ENCODE measurements at regions not wholly inside any gene's neighbourhood (a gene's known extent, or its start where the extent isn't known, plus 50 kb on each side); places are given as distances from the start of the nearest gene placed in this dataset.
A peak's percentile ranks its signal among the peaks of the same experiment; 100 is the strongest.
"Not testable (repeated sequence)": the region's sequence is repeated elsewhere in the genome, so short reads cannot be mapped to it uniquely, and the experiment has no call there.

- H3K4me3 ChIP-seq (ENCODE audit: severe bottlenecking) = no peak overlapping the region
- no peak for DNase-seq (ENCODE audit: low spot score)
Observed at GRCh38 chr5:21574438-21574837, 1278.7 kb downstream of the CDH12 start.

DNA sequence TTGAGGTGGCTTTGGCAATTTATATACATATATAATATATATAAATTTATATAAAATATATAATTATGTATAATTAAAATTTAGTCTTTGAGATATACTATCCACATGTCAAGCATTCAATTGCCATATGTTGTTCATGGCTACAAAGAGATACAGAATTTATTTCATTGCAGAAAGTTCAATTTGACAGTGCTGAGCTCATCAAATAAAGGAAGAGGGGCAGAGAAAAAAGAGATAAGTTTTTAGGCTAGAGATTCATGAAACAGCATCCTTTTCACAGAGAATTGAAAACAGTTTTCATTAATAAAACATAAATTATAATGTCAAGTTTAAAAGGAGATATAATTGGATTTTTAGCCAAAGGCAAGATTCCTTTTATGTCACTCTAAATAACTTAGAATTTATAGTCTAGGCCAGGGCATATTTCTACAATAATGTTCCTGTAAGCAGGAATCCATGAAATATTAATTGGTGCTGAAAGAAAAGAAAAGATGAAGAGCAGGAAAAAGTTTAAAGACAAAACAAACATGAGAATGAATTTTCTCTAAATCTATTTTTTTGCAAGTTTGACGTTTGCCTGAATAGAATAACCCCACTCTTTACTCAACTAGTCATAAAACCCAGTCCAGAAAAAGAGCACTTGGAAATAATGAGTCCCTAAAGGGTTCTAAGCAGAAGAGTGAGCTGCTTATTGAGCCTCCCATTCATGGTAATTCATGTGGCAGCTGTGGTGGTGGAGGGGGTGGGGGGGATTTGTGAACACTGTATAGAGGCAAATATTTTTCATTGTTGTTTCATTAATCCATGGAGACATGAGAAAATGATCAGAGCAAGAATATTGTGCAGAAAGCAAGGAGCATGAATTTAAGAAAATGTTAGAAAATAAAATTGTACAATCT, 1279.5 kb downstream of the CDH12 start:
- no peaks in the 10 kb centered on the region for H3K9me3 ChIP-seq (ENCODE audit: severe bottlenecking)
- H3K27ac ChIP-seq (ENCODE audit: poor library complexity, severe bottlenecking) = no peak overlapping the region
- DNase-seq (ENCODE audit: low spot score) = no peak
- ATAC-seq (ENCODE audit: low read depth) = no peak
- no peaks in the 10 kb centered on the region for H3K27me3 ChIP-seq (ENCODE audit: insufficient read depth, poor library complexity, severe bottlenecking)
- H3K4me3 ChIP-seq (ENCODE audit: severe bottlenecking) = no peak overlapping the region
- TF ChIP-seq, protein P1, sequence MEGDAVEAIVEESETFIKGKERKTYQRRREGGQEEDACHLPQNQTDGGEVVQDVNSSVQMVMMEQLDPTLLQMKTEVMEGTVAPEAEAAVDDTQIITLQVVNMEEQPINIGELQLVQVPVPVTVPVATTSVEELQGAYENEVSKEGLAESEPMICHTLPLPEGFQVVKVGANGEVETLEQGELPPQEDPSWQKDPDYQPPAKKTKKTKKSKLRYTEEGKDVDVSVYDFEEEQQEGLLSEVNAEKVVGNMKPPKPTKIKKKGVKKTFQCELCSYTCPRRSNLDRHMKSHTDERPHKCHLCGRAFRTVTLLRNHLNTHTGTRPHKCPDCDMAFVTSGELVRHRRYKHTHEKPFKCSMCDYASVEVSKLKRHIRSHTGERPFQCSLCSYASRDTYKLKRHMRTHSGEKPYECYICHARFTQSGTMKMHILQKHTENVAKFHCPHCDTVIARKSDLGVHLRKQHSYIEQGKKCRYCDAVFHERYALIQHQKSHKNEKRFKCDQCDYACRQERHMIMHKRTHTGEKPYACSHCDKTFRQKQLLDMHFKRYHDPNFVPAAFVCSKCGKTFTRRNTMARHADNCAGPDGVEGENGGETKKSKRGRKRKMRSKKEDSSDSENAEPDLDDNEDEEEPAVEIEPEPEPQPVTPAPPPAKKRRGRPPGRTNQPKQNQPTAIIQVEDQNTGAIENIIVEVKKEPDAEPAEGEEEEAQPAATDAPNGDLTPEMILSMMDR (IDR thresholded peaks at IDR 0.05; ENCODE audit: poor library complexity, severe bottlenecking) = no peak
- H3K36me3 ChIP-seq (ENCODE audit: low read depth) = no peaks in the 10 kb centered on the region
- H3K4me1 ChIP-seq (ENCODE audit: insufficient read depth, poor library complexity, severe bottlenecking) = no peaks in the 10 kb centered on the region

More at GRCh38 chr5:21574438-21574837, 1278.7 kb downstream of the CDH12 start:
- Histone ChIP-seq H3K9me3 (ENCODE audit: severe bottlenecking) (no peaks in the 10 kb centered on the region), H3K27ac (ENCODE audit: poor library complexity, severe bottlenecking) (no peak overlapping the region), H3K36me3 (ENCODE audit: low read depth) (no peaks in the 10 kb centered on the region), H3K27me3 (ENCODE audit: insufficient read depth, poor library complexity, severe bottlenecking) (no peaks in the 10 kb centered on the region), H3K4me1 (ENCODE audit: insufficient read depth, poor library complexity, severe bottlenecking) (no peaks in the 10 kb centered on the region)
- no peak for ATAC-seq (ENCODE audit: low read depth)
- TF ChIP-seq, protein P1 (IDR thresholded peaks at IDR 0.05; ENCODE audit: poor library complexity, severe bottlenecking) = no peak

DNA sequence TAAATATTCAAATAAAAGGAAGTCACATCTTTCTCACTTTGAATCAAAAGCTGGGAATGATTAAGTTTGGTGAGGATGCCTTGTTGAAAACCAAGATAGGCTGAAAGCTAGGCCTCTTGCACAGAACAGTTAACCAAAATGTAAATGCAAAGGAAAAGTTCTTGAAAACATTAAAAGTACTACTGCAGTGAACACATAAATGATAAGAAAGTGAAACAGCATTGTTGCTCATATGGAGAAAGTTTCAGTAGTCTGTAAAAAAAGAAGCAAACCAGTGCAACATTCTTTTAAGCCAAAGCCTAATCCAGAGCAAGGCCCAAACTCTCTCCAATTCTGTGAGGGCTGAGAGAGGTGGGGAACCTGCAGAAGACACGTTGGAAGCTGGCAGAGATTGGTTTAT, 1281.9 kb downstream of the CDH12 start:
- not testable (repeated sequence) for H3K36me3 ChIP-seq (ENCODE audit: low read depth); DNase-seq (ENCODE audit: low spot score); H3K27me3 ChIP-seq (ENCODE audit: insufficient read depth, poor library complexity, severe bottlenecking); ATAC-seq (ENCODE audit: low read depth); H3K4me3 ChIP-seq (ENCODE audit: severe bottlenecking); H3K4me1 ChIP-seq (ENCODE audit: insufficient read depth, poor library complexity, severe bottlenecking); H3K9me3 ChIP-seq (ENCODE audit: severe bottlenecking); H3K27ac ChIP-seq (ENCODE audit: poor library complexity, severe bottlenecking)

DNA sequence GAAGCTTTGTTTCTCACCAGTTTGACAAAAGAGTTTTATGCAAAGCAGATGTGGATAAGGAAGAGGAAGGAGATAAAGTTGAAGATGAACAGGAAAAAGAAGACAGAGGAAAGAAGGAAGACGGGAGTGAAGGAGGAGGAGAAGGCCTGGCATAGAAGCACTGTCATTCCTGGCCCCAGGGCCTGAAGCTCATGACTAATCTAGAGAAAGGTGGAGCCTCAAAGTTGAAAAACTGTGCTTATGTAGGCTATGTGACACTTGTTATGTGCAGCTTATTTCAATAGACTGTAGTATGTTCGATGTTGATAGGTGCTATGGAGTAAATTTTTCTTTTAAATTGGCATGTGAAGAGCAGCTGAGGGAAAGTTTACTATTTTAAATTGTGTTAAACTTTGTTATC, 1294.0 kb downstream of the CDH12 start:
- ATAC-seq (ENCODE audit: low read depth) = peak; percentile 83
- not testable (repeated sequence) for H3K4me1 ChIP-seq (ENCODE audit: insufficient read depth, poor library complexity, severe bottlenecking); DNase-seq (ENCODE audit: low spot score); H3K27ac ChIP-seq (ENCODE audit: poor library complexity, severe bottlenecking); H3K36me3 ChIP-seq (ENCODE audit: low read depth); H3K27me3 ChIP-seq (ENCODE audit: insufficient read depth, poor library complexity, severe bottlenecking); H3K4me3 ChIP-seq (ENCODE audit: severe bottlenecking); H3K9me3 ChIP-seq (ENCODE audit: severe bottlenecking)

DNA sequence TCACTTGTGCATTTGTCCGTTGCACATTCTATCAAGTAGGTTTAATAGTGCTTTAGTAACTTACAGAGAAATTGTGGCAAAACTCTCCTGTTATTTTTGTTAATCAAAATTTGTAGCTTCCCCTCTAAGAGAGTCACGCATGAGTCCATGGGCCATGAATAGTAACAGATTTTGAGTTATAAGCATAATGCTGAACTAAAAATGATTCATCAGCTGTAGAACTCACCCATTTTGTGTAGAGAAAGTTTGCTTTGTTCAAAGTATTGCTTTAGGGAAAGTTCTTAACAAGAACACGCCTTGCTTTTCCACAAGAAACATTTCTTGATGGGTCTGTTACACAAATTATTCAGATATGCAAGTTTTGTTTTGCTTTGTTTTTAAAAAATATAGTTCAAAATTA, 1300.9 kb downstream of the CDH12 start:
- H3K36me3 ChIP-seq (ENCODE audit: low read depth); H3K27me3 ChIP-seq (ENCODE audit: insufficient read depth, poor library complexity, severe bottlenecking); H3K4me3 ChIP-seq (ENCODE audit: severe bottlenecking); H3K4me1 ChIP-seq (ENCODE audit: insufficient read depth, poor library complexity, severe bottlenecking); H3K9me3 ChIP-seq (ENCODE audit: severe bottlenecking); DNase-seq (ENCODE audit: low spot score); H3K27ac ChIP-seq (ENCODE audit: poor library complexity, severe bottlenecking); ATAC-seq (ENCODE audit: low read depth): not testable (repeated sequence)

- not testable (repeated sequence) for H3K36me3 ChIP-seq (ENCODE audit: low read depth); H3K27me3 ChIP-seq (ENCODE audit: insufficient read depth, poor library complexity, severe bottlenecking); H3K9me3 ChIP-seq (ENCODE audit: severe bottlenecking); DNase-seq (ENCODE audit: low spot score); H3K4me3 ChIP-seq (ENCODE audit: severe bottlenecking); H3K4me1 ChIP-seq (ENCODE audit: insufficient read depth, poor library complexity, severe bottlenecking); H3K27ac ChIP-seq (ENCODE audit: poor library complexity, severe bottlenecking); ATAC-seq (ENCODE audit: low read depth)
Observed at GRCh38 chr5:21550916-21551315, 1302.2 kb downstream of the CDH12 start.

- H3K4me1 ChIP-seq (ENCODE audit: insufficient read depth, poor library complexity, severe bottlenecking); H3K9me3 ChIP-seq (ENCODE audit: severe bottlenecking); H3K4me3 ChIP-seq (ENCODE audit: severe bottlenecking); DNase-seq (ENCODE audit: low spot score); H3K27ac ChIP-seq (ENCODE audit: poor library complexity, severe bottlenecking); H3K36me3 ChIP-seq (ENCODE audit: low read depth); ATAC-seq (ENCODE audit: low read depth); H3K27me3 ChIP-seq (ENCODE audit: insufficient read depth, poor library complexity, severe bottlenecking): not testable (repeated sequence)
Observed at GRCh38 chr5:21547656-21548055, 1305.5 kb downstream of the CDH12 start.

DNA sequence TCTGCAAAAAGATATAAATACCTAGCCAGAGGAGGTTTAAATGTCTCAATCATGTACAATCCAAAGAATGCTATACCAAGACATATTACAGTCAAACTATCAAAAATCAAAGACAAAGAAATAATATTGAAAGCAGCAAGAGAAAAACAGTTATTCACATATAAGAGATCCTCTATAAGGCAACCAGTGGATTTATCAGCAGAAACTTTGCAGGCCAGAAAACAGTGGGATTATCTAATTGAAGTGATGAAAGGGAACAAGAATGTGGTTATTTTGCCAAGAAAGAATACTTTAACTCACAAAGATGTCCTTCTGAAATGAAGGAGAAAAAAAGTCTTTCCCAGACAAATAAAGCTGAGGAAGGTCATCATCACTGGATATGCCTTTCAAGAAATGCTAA, 1318.0 kb downstream of the CDH12 start:
- DNase-seq (ENCODE audit: low spot score); H3K9me3 ChIP-seq (ENCODE audit: severe bottlenecking); H3K27me3 ChIP-seq (ENCODE audit: insufficient read depth, poor library complexity, severe bottlenecking); H3K36me3 ChIP-seq (ENCODE audit: low read depth); H3K27ac ChIP-seq (ENCODE audit: poor library complexity, severe bottlenecking); ATAC-seq (ENCODE audit: low read depth); H3K4me1 ChIP-seq (ENCODE audit: insufficient read depth, poor library complexity, severe bottlenecking); H3K4me3 ChIP-seq (ENCODE audit: severe bottlenecking): not testable (repeated sequence)

GRCh38 chr5:21521157-21521556, 1332.0 kb downstream of the CDH12 start:
- H3K27ac ChIP-seq (ENCODE audit: poor library complexity, severe bottlenecking); DNase-seq (ENCODE audit: low spot score); H3K9me3 ChIP-seq (ENCODE audit: severe bottlenecking); H3K4me1 ChIP-seq (ENCODE audit: insufficient read depth, poor library complexity, severe bottlenecking); ATAC-seq (ENCODE audit: low read depth); H3K4me3 ChIP-seq (ENCODE audit: severe bottlenecking); H3K27me3 ChIP-seq (ENCODE audit: insufficient read depth, poor library complexity, severe bottlenecking); H3K36me3 ChIP-seq (ENCODE audit: low read depth): not testable (repeated sequence)

DNA sequence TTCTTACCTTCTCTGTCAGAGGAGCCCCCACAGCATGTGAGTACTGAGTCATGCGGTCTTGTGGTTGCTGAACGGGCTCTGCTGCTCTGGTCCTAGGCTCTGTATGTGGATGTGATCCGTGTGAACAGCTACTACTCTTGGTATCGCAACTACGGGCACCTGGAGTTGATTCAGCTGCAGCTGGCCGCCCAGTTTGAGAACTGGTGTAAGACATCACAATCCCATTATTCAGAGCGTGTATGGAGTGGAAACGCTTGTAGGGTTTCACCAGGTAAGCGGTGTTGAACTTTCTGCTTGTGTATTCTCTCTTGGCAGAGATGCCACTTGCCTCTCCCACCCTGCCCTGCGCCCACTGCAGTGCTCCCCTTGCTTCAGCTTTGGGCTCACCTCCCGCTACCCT, 1356.2 kb downstream of the CDH12 start:
- not testable (repeated sequence) for H3K4me3 ChIP-seq (ENCODE audit: severe bottlenecking); H3K4me1 ChIP-seq (ENCODE audit: insufficient read depth, poor library complexity, severe bottlenecking); H3K27ac ChIP-seq (ENCODE audit: poor library complexity, severe bottlenecking); DNase-seq (ENCODE audit: low spot score); H3K27me3 ChIP-seq (ENCODE audit: insufficient read depth, poor library complexity, severe bottlenecking); ATAC-seq (ENCODE audit: low read depth); H3K9me3 ChIP-seq (ENCODE audit: severe bottlenecking); H3K36me3 ChIP-seq (ENCODE audit: low read depth)

Measured in RWPE2 (cell line).